Activated naive CD8-positive, alpha-beta T cell treated with anti-CD3 and anti-CD28 coated beads for 36 hours (primary cell): ENCODE measurements at regions not wholly inside any gene's neighbourhood (a gene's known extent, or its start where the extent isn't known, plus 50 kb on each side); places are given as distances from the start of the nearest gene placed in this dataset.
"Not testable (repeated sequence)": the region's sequence is repeated elsewhere in the genome, so short reads cannot be mapped to it uniquely, and the experiment has no call there.

Experiments used
- DNase-seq: peaks from one replicate; pipeline ENCODE4 v3.0.0; 2021
- H3K27ac Mint-ChIP-seq: one replicate; pipeline ENCODE4 v1.8.0; 2022; ENCODE audit warnings: mild to moderate bottlenecking, moderate library complexity, mixed read lengths
- H3K27me3 Mint-ChIP-seq: one replicate; pipeline ENCODE4 v1.8.0; 2022; ENCODE audit warnings: mild to moderate bottlenecking, mixed read lengths
- H3K36me3 Mint-ChIP-seq: one replicate; pipeline ENCODE4 v1.8.0; 2021; ENCODE audit warnings: mild to moderate bottlenecking, mixed read lengths
- H3K4me1 Mint-ChIP-seq: one replicate; pipeline ENCODE4 v1.8.0; 2021; ENCODE audit warnings: mixed read lengths
- H3K4me3 Mint-ChIP-seq: one replicate; pipeline ENCODE4 v1.8.0; 2022; ENCODE audit warnings: mild to moderate bottlenecking, moderate library complexity, mixed read lengths
- H3K9me3 Mint-ChIP-seq: one replicate; pipeline ENCODE4 v1.8.0; 2022; ENCODE audit warnings: mixed read lengths

DNA sequence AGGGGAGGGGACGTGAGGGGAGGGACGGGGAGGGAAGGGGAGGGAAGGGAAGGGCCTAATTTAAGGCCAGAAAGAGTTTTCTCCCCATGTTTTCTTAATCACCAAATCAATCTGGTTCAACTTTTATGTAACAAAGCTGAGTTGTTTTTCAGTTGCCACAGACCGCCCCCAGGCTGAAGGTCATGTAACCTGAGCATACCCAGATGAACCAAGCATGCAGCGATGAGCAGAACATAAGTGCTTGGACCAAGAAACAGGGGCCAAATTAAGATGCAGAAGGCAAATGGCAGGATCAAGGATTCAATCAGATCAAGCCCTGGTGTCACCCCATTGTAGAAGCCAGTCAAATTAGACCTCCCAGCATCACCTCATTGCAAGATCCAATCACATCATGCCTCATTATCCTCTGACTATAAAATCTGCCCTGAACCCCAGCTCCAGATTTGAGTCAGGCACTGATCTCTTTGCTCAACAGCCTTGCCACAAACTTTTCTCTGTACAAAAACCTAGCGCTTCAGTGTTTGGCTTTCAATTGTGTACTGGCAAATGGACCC is 113.5 kb upstream of the TNPO1 start:
- Mint-ChIP-seq H3K9me3 (peaks cover 2% of the 10 kb centered on the region), H3K27ac (no peak overlapping the region), H3K36me3 (no peaks in the 10 kb centered on the region), H3K4me3 (no peak overlapping the region), H3K4me1 (no peaks in the 10 kb centered on the region), H3K27me3 (peaks cover 36% of the 10 kb centered on the region)
- DNase-seq: no peak

DNA sequence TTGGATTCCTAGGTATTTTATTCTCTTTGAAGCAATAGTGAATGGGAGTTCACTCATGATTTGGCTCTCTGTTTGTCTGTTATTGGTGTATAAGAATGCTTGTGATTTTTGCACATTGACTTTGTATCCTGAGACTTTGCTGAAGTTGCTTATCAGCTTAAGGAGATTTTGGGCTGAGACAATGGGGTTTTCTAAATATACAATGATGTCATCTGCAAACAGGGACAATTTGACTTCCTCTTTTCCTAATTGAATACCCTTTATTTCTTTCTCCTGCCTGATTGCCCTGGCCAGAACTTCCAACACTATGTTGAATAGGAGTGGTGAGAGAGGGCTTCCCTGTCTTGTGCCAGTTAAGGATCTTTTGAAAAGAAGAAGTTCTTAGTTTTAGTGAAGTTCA is 114.4 kb upstream of the TNPO1 start:
- not testable (repeated sequence) for H3K9me3 Mint-ChIP-seq

DNA sequence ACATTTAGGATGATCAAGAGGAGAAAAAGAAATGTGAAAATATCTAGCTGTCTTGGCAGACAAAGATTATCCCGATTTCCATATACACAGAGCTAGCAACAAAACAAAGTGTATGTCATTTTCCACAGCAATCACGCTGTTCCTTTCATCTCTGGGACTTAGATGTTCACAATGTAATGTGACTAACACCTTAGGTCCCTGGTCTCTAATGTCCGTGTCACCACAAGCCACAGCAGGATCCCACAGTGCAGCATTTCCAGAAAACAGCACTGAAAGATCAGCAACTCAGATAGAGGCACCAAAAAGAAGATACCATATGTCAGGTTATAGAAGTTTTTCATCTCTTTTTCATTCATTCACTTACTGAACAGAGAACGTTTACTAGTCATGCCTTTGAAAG is 118.0 kb upstream of the TNPO1 start:
- Mint-ChIP-seq H3K27me3 (peaks cover 31% of the 10 kb centered on the region), H3K4me1 (no peaks in the 10 kb centered on the region), H3K9me3 (peaks cover 2% of the 10 kb centered on the region), H3K27ac (no peak overlapping the region), H3K36me3 (no peaks in the 10 kb centered on the region), H3K4me3 (no peak overlapping the region)
- DNase-seq: no peak

More for the DNA sequence above, 114.4 kb upstream of the TNPO1 start:
- not testable (repeated sequence) for H3K4me1 Mint-ChIP-seq, H3K4me3 Mint-ChIP-seq, H3K27ac Mint-ChIP-seq, DNase-seq, H3K36me3 Mint-ChIP-seq
- peaks cover 31% of the 10 kb centered on the region for H3K27me3 Mint-ChIP-seq

DNA sequence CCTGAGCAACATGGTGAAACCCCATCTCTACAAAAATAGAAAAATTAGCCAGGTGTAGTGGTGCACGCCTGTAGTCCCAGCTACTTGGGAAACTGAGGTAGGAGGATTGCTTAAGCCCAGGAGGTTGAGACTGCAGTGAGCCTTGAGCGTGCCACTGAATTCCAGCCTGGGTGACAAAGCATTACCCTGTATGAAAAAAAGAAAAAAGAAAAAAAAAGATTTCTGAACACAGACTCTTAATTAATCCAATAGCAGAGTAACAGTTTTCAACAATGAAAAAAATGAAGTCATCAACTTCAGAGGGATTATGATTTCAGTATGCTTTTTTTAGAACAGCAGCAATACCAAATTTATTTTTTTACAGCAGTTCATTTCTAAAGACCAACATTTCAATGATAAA is 118.8 kb upstream of the TNPO1 start:
- H3K36me3 Mint-ChIP-seq: no peaks in the 10 kb centered on the region
- no peak overlapping the region for H3K4me3 Mint-ChIP-seq
- H3K9me3 Mint-ChIP-seq: peaks cover 2% of the 10 kb centered on the region
- H3K4me1 Mint-ChIP-seq: no peaks in the 10 kb centered on the region
- peaks cover 34% of the 10 kb centered on the region for H3K27me3 Mint-ChIP-seq
- DNase-seq: no peak
- no peak overlapping the region for H3K27ac Mint-ChIP-seq

DNA sequence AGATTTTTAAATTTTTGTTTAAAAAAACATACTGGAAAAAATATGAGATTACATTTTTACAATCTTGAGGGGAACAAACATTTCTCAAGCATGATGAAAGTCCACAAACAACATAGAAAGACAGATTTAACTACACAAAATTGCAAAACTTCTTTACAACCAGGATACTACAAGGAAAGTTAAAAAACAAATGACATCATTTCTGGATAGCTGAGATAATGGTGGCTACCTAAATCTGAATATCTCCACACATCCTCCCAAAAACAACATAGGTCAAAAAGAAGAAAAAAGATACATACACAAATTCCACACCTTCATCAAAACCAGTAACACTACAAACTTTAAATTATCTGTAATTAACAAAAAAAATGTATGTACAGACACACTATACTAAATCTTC is 120.8 kb upstream of the TNPO1 start:
- Mint-ChIP-seq H3K36me3 (no peaks in the 10 kb centered on the region), H3K27ac (no peak overlapping the region), H3K9me3 (no peaks in the 10 kb centered on the region), H3K4me3 (no peak overlapping the region), H3K4me1 (no peaks in the 10 kb centered on the region), H3K27me3 (peaks cover 46% of the 10 kb centered on the region)
- DNase-seq: no peak

DNA sequence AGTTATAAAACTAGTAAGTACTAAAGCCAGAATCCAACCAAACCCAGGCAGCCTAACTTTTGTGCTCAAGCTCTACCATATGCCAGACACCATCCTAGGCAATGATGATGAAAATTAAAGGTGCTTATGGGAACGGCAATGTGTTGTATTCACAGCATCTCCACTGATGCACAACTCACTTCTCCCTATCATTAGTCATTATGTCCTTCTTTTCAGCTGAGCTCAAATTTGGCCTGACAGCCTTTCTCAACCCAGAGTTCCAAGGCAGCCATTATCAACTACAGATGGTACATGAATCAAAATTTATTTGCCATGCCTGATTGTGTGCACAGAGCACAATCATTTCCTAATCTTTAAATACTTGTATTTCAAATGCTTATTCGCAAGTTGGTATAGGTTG is 121.6 kb upstream of the TNPO1 start:
- H3K4me1 Mint-ChIP-seq: no peaks in the 10 kb centered on the region
- H3K27ac Mint-ChIP-seq: no peak overlapping the region
- H3K36me3 Mint-ChIP-seq: no peaks in the 10 kb centered on the region
- peaks cover 46% of the 10 kb centered on the region for H3K27me3 Mint-ChIP-seq
- no peak for DNase-seq
- no peaks in the 10 kb centered on the region for H3K9me3 Mint-ChIP-seq
- no peak overlapping the region for H3K4me3 Mint-ChIP-seq

DNA sequence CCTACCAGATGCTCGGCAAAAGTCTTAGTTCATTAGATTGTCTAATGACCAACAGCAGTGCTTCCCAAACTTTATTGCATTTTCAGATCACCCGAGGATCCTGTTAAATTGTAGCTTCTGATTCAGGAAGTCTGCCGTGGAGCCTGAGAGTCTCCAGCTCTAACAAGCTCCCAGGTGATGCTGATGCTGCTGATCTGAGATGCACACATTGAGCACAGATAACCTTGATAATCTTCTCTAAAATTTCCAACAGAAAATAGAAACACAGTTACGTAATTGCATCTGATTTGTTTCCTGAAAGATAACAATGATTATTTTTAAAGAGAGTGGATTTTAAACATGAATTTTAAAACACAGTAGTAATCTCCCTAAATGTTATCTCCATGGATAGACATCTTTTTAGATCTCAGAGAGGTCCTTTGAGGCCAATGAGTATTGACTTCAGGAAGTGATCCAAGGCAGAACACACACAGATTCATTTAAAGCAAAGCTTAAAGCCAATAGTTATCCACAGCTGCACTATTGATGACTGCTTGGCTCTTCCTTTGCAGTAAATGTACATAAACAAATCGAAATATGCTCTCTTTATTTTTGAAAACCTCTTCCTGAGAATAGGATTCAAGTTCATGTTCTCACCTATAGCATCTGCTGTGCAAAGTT is 122.8 kb upstream of the TNPO1 start:
- Mint-ChIP-seq H3K4me3 (no peak overlapping the region), H3K4me1 (no peaks in the 10 kb centered on the region), H3K27me3 (peaks cover 52% of the 10 kb centered on the region), H3K36me3 (no peaks in the 10 kb centered on the region), H3K9me3 (no peaks in the 10 kb centered on the region), H3K27ac (no peak overlapping the region)
- DNase-seq: no peak

DNA sequence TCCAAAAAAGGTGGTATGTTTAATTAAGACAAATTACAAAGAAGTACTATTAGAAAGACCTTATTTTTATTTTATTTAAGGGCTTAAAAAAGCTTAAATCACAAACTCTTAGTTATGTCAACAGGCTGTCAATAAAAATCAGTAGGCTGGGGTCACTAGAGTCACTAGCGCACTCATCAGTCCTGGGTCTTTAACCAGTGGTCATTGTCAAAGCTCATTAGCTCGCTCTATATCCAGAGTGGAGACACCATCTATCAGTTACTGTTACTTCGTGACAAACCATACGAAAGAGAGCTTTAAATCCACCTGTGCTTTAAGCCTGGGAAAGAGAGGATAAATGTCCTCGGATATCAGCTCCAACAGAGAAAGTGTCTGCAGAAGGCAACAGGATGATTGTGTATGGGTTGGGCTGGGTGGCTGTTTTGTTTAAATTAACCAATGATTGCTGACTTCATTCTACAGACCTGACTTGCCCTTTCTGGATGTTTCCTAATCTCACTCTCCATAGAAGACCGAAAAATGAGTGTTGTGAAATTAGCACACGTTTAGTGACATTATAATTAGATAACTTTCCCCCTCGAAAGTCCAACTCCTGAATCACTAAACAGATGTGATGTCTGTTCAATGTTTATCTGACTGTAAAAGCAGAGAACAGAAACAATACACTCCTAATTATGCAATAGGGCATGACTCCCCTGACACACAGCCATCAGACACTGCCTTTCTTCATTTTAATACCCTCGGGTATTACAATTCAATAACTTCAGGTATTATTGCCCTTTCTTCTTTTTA is 123.6 kb upstream of the TNPO1 start:
- H3K27ac Mint-ChIP-seq: no peak overlapping the region
- H3K27me3 Mint-ChIP-seq: peaks cover 51% of the 10 kb centered on the region
- DNase-seq: no peak
- H3K4me3 Mint-ChIP-seq: no peak overlapping the region
- no peaks in the 10 kb centered on the region for H3K4me1 Mint-ChIP-seq
- H3K9me3 Mint-ChIP-seq: no peaks in the 10 kb centered on the region
- H3K36me3 Mint-ChIP-seq: no peaks in the 10 kb centered on the region

DNA sequence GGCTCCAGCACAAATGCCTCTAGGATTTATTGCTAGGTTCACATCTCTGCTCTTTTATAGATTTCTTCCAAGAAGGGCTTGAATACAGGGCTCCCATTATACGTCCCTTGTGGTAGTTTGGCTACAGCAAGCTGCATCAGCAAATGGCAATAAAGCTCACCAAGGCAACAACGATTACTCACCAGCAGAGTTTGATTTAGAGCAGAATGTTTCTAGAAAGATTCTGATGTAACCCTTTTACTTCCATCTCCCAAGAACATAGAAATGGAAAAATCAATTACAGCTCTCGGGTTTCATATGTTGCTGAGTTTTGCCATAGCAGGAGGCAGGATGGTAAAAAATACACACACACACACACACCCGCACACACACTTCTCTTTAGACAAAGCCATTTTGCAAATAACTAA is 124.2 kb upstream of the TNPO1 start:
- Mint-ChIP-seq H3K9me3 (no peaks in the 10 kb centered on the region), H3K4me3 (no peak overlapping the region), H3K36me3 (no peaks in the 10 kb centered on the region), H3K4me1 (no peaks in the 10 kb centered on the region), H3K27ac (no peak overlapping the region), H3K27me3 (peaks cover 51% of the 10 kb centered on the region)
- DNase-seq: no peak

DNA sequence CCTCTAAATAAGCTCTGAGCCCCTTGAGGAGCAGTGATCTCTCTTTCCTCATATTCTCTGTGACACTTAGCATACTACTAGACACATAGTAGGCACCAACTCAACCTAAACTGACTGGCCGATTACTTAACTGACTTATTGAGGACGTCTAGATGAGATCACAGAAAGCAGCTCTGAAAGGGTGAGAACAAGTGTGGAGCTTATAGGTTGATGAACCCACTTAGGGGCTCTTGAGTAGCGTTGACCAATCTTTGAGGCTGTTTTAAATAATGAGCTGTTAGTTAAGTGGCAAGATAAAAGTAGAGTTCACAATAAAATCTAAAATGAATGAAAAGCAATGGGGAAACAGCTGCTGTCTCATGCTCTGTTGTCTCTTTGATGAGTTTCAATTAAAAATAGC is 124.7 kb upstream of the TNPO1 start:
- Mint-ChIP-seq H3K27me3 (peaks cover 51% of the 10 kb centered on the region), H3K36me3 (no peaks in the 10 kb centered on the region), H3K27ac (no peak overlapping the region), H3K4me1 (no peaks in the 10 kb centered on the region), H3K4me3 (no peak overlapping the region), H3K9me3 (no peaks in the 10 kb centered on the region)
- no peak for DNase-seq

DNA sequence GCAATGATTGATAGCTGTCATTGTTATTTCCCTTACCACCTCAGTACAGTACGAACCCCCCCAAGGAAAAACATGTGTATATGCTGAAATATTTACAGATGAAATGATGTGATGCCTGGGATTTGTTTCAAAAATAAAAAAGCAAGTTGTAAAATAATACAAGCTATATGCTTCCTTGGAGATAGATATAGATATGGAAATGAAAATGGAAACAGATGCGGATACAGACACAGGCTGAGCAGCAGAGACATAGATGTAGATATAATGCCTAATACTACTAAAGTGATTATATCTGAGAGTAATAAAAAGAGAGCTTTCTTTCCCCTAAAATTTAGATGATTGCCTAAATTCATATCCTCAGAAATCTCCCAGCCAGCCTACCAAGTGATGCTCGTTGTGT is 127.5 kb upstream of the TNPO1 start:
- Mint-ChIP-seq H3K27me3 (peaks cover 41% of the 10 kb centered on the region), H3K36me3 (no peaks in the 10 kb centered on the region), H3K9me3 (no peaks in the 10 kb centered on the region), H3K4me1 (no peaks in the 10 kb centered on the region), H3K4me3 (no peak overlapping the region), H3K27ac (no peak overlapping the region)
- DNase-seq: no peak

DNA sequence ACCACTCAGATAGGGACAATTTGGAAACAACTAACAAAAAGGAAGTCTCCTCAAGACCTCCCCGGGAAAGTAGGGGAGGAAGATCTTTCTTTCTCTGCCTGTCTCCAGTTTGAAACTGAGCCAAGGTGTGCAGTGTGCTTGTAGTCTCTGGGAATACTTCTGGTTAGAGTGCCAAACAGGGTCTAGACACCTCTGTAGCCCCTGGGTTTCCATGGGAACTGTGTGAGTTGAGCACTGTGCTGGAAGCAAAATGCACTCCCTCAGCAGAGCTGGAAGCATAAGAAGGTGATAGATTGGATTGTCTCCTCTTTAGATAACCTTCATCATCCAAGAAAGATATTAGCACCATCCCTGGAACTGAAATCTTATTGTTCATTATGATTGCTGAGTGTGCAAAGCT is 129.2 kb upstream of the TNPO1 start:
- peaks cover 41% of the 10 kb centered on the region for H3K27me3 Mint-ChIP-seq
- no peaks in the 10 kb centered on the region for H3K4me1 Mint-ChIP-seq
- no peaks in the 10 kb centered on the region for H3K9me3 Mint-ChIP-seq
- H3K27ac Mint-ChIP-seq: no peak overlapping the region
- H3K36me3 Mint-ChIP-seq: no peaks in the 10 kb centered on the region
- no peak for DNase-seq
- no peak overlapping the region for H3K4me3 Mint-ChIP-seq

DNA sequence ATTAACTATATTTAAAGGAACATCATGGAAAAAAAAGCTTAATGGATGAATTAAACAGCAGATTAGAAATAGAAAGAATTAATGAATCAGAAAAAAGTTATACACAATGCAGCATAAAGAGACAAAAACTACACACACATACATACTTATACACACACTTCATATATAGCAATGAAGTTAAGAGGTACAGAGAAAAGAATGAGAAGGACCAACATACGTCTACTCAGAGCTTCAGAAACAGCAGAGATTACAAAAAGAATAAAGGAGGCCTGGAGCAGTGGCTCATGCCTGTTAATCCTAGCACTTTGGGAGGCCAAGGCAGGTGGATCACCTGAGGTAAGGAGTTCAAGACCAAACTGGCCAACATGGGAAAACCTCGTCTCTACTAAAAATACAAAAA is 133.9 kb upstream of the TNPO1 start:
- H3K27ac Mint-ChIP-seq: no peak overlapping the region
- no peak overlapping the region for H3K4me3 Mint-ChIP-seq
- H3K9me3 Mint-ChIP-seq: no peaks in the 10 kb centered on the region
- peaks cover 47% of the 10 kb centered on the region for H3K27me3 Mint-ChIP-seq
- no peaks in the 10 kb centered on the region for H3K36me3 Mint-ChIP-seq
- DNase-seq: no peak
- no peaks in the 10 kb centered on the region for H3K4me1 Mint-ChIP-seq

DNA sequence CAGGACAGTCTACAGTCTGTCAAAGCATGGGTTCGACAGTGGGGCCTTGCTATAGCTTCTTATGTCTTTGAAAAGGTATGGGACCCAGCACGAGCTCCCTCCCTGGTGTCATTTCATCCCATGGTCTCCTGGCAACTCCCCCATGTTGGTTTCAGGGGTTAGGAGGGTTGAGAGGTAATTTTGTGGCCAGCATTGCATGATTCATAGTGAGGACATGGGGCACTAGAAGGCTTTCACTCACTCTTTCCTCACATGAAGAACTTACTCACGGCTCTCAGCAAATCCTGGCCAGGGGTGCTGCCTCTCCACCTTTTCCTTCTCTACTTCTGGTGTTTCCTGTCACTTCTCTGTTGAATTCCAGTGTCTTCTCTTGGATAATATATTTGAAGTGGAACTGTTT is 134.7 kb upstream of the TNPO1 start:
- H3K27me3 Mint-ChIP-seq: peaks cover 50% of the 10 kb centered on the region
- H3K36me3 Mint-ChIP-seq: no peaks in the 10 kb centered on the region
- no peaks in the 10 kb centered on the region for H3K9me3 Mint-ChIP-seq
- no peak for DNase-seq
- H3K4me3 Mint-ChIP-seq: no peak overlapping the region
- H3K4me1 Mint-ChIP-seq: no peaks in the 10 kb centered on the region
- no peak overlapping the region for H3K27ac Mint-ChIP-seq

DNA sequence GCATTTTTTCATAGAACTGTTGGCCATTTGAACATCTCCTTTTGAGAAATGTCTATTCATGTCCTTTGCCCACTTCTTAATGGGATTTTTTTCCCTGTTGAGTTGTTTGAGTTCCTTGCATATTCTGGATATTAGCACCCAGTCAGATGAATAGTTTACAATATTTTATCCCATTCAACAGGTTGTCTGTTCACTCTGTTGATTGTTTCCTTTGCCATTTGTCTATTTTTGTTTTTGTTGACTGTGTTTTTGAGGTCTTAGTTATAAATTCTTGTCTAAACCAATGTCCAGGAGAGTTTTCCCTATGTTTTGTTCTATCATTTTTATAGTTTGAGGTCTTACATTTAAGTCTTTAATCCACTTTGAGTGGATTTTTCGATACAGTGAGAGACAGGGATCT is 139.0 kb upstream of the TNPO1 start:
- Mint-ChIP-seq H3K27me3 (peaks cover 34% of the 10 kb centered on the region), H3K36me3 (no peaks in the 10 kb centered on the region), H3K27ac (no peak overlapping the region), H3K4me3 (no peak overlapping the region), H3K4me1 (no peaks in the 10 kb centered on the region), H3K9me3 (peaks cover 3% of the 10 kb centered on the region)
- no peak for DNase-seq

DNA sequence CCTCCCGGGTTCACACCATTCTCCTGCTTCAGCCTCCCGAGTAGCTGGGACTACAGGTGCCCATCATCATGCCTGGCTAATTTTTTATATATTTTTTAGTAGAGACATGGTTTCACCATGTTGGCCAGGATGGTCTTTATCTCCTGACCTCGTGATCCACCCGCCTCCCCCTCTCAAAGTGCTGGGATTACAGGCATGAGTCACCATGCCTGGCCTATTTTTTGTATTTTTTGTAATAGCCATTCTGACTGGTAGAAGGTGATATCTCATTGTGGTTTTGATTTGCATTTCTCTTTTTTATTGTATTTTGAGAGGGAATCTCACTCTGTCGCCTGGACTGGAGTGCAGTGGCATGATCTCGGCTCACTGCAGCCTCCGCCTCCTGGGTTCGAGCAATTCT is 139.6 kb upstream of the TNPO1 start:
- not testable (repeated sequence) for DNase-seq, H3K4me1 Mint-ChIP-seq, H3K27ac Mint-ChIP-seq, H3K9me3 Mint-ChIP-seq, H3K36me3 Mint-ChIP-seq, H3K4me3 Mint-ChIP-seq
- H3K27me3 Mint-ChIP-seq: peaks cover 28% of the 10 kb centered on the region
